ENCODE measurements at regions not wholly inside any gene's neighbourhood (a gene's known extent, or its start where the extent isn't known, plus 50 kb on each side); places are given as distances from the start of the nearest gene placed in this dataset.
A peak's percentile ranks its signal among the peaks of the same experiment; 100 is the strongest.
"Not testable (repeated sequence)": the region's sequence is repeated elsewhere in the genome, so short reads cannot be mapped to it uniquely, and the experiment has no call there.

- DNase-seq: no peak
These were observed 1440.9 kb upstream of the ADGRL3 start for GRCh38 chr4:59759082-59759825.

- no peak for DNase-seq
These were observed 1437.8 kb upstream of the ADGRL3 start for GRCh38 chr4:59762344-59762743.

GRCh38 chr4:59770601-59771264 is 1429.4 kb upstream of the ADGRL3 start:
- DNase-seq: no peak

- DNase-seq: no peak
These were observed 1427.4 kb upstream of the ADGRL3 start for GRCh38 chr4:59772641-59773139.

- not testable (repeated sequence) for DNase-seq
These were observed 1419.9 kb upstream of the ADGRL3 start for GRCh38 chr4:59780271-59780670.

- DNase-seq: no peak
These were observed 1395.0 kb upstream of the ADGRL3 start for GRCh38 chr4:59805176-59805575.

GRCh38 chr4:59814402-59815010 is 1385.6 kb upstream of the ADGRL3 start:
- DNase-seq: no peak

- DNase-seq: peak; percentile 76
These were observed 1381.5 kb upstream of the ADGRL3 start for GRCh38 chr4:59818656-59819055.

- DNase-seq: no peak
These were observed 1376.8 kb upstream of the ADGRL3 start for GRCh38 chr4:59823311-59823710.

GRCh38 chr4:59825104-59825503 is 1375.0 kb upstream of the ADGRL3 start:
- DNase-seq: no peak

GRCh38 chr4:59831746-59832145 is 1368.4 kb upstream of the ADGRL3 start:
- no peak for DNase-seq

- no peak for DNase-seq
These were observed 1365.2 kb upstream of the ADGRL3 start for GRCh38 chr4:59834943-59835342.

- no peak for DNase-seq
These were observed 1362.4 kb upstream of the ADGRL3 start for GRCh38 chr4:59837751-59838150.

- DNase-seq: no peak
These were observed 1361.9 kb upstream of the ADGRL3 start for GRCh38 chr4:59838236-59838635.

- DNase-seq: no peak
These were observed 1358.4 kb upstream of the ADGRL3 start for GRCh38 chr4:59841698-59842097.

GRCh38 chr4:59848457-59848856 is 1351.7 kb upstream of the ADGRL3 start:
- no peak for DNase-seq

GRCh38 chr4:59855630-59856352 is 1344.3 kb upstream of the ADGRL3 start:
- DNase-seq: no peak

- DNase-seq: no peak
These were observed 1331.1 kb upstream of the ADGRL3 start for GRCh38 chr4:59869056-59869455.

- DNase-seq: no peak
These were observed 1330.6 kb upstream of the ADGRL3 start for GRCh38 chr4:59869559-59869958.

GRCh38 chr4:59881632-59882031 is 1318.5 kb upstream of the ADGRL3 start:
- DNase-seq: no peak

GRCh38 chr4:59904331-59904730 is 1295.8 kb upstream of the ADGRL3 start:
- no peak for DNase-seq

GRCh38 chr4:59920416-59920815 is 1279.7 kb upstream of the ADGRL3 start:
- DNase-seq: no peak

- DNase-seq: no peak
These were observed 1274.8 kb upstream of the ADGRL3 start for GRCh38 chr4:59925290-59925689.
